HEK293 (cell line): ENCODE measurements at regions not wholly inside any gene's neighbourhood (a gene's known extent, or its start where the extent isn't known, plus 50 kb on each side); places are given as distances from the start of the nearest gene placed in this dataset.

Source experiments
- CTCF ChIA-PET: fragments of 350-600 bp; formaldehyde crosslinking; extraction: SDS; loops from one replicate; lab custom pipeline; 2021; ENCODE audit warnings: antibody characterized with exemption; lab: Yijun Ruan, JAX
- POLR2A ChIA-PET: fragments of 300-600 bp; formaldehyde crosslinking; extraction: SDS; loops from one replicate; lab custom pipeline; 2020; ENCODE audit warnings: antibody characterized with exemption, inconsistent platforms; lab: Yijun Ruan, JAX
- H3K27ac ChIP-seq: fragments of 200-500 bp; sonication (Bioruptor generic); 2 replicates; pipeline ENCODE4 v1.5.1; 2014; ENCODE audit warnings: low read depth, low read length, control low read depth, inconsistent platforms; ENCODE audit errors: extremely low read depth
- H3K36me3 ChIP-seq, 2 experiments: fragments of 200-500 bp in 1 of 2; sonication (Bioruptor generic) in 1 of 2; 1 replicate in 1 of 2; 2 replicates in 1 of 2; pipeline ENCODE4 v1.5.1; 2014 to 2017; ENCODE audit warnings: inconsistent platforms in 2 of 2, low read length in 2 of 2; ENCODE audit not compliant: control insufficient read depth in 2 of 2, insufficient read depth in 1 of 2
- H3K4me1 ChIP-seq: fragments of 200-500 bp; sonication (Bioruptor generic); 2 replicates; pipeline ENCODE4 v1.5.1; 2014; ENCODE audit warnings: mild to moderate bottlenecking, low read length, inconsistent platforms; ENCODE audit not compliant: control insufficient read depth, insufficient read depth
- H3K4me3 ChIP-seq: 2 replicates; pipeline ENCODE4 v1.5.1; 2011; ENCODE audit warnings: low read depth, mild to moderate bottlenecking, control low read depth, low read length, moderate library complexity
- H3K9me3 ChIP-seq: fragments of 200-500 bp; sonication (Bioruptor generic); 2 replicates; pipeline ENCODE4 v1.5.1; 2014; ENCODE audit warnings: low read depth, low read length, inconsistent platforms; ENCODE audit not compliant: control insufficient read depth, insufficient read depth
- BCL11A ChIP-seq: fragments of 450-650 bp; formaldehyde crosslinking; IDR thresholded peaks from 2 replicates; pipeline ENCODE4 v1.5.1; 2016; ENCODE audit warnings: low read depth, missing biosample characterization, missing genetic modification characterization
- FEZF1 ChIP-seq: fragments of 450-650 bp; formaldehyde crosslinking; IDR thresholded peaks from 2 replicates; pipeline ENCODE4 v1.5.1; 2016; ENCODE audit warnings: missing biosample characterization, missing genetic modification characterization
- PRDM2 ChIP-seq: fragments of 450-650 bp; formaldehyde crosslinking; IDR thresholded peaks from 2 replicates; pipeline ENCODE4 v1.5.1; 2016; ENCODE audit warnings: missing biosample characterization, missing genetic modification characterization, borderline replicate concordance
- SCRT2 ChIP-seq: fragments of 450-650 bp; formaldehyde crosslinking; IDR thresholded peaks from 2 replicates; pipeline ENCODE4 v1.5.1; 2016; ENCODE audit warnings: missing biosample characterization, missing genetic modification characterization
- WT1 ChIP-seq: fragments of 450-650 bp; formaldehyde crosslinking; IDR thresholded peaks from 2 replicates; pipeline ENCODE4 v1.5.1; 2016; ENCODE audit warnings: missing biosample characterization, missing genetic modification characterization
- ZNF121 ChIP-seq: fragments of 450-650 bp; formaldehyde crosslinking; IDR thresholded peaks from 2 replicates; pipeline ENCODE4 v1.5.1; 2016; ENCODE audit warnings: missing biosample characterization, missing genetic modification characterization
- ZNF266 ChIP-seq: fragments of 450-650 bp; formaldehyde crosslinking; IDR thresholded peaks from 2 replicates; pipeline ENCODE4 v1.5.1; 2016; ENCODE audit warnings: missing biosample characterization, missing genetic modification characterization, low read depth
- ZNF280C ChIP-seq: fragments of 450-650 bp; formaldehyde crosslinking; IDR thresholded peaks from 2 replicates; pipeline ENCODE4 v1.5.1; 2016; ENCODE audit warnings: missing biosample characterization, missing genetic modification characterization
- ZNF302 ChIP-seq: fragments of 450-650 bp; formaldehyde crosslinking; IDR thresholded peaks from 2 replicates; pipeline ENCODE4 v1.5.1; 2016; ENCODE audit warnings: missing biosample characterization, missing genetic modification characterization, low read depth
- ZNF391 ChIP-seq: fragments of 450-650 bp; formaldehyde crosslinking; IDR thresholded peaks from 2 replicates; pipeline ENCODE4 v1.5.1; 2016; ENCODE audit warnings: low read depth, missing biosample characterization, missing genetic modification characterization, borderline replicate concordance
- ZNF473 ChIP-seq: fragments of 450-650 bp; formaldehyde crosslinking; IDR thresholded peaks from 2 replicates; pipeline ENCODE4 v1.5.1; 2017; ENCODE audit warnings: missing biosample characterization, missing genetic modification characterization
- ZNF501 ChIP-seq: fragments of 450-650 bp; formaldehyde crosslinking; IDR thresholded peaks from 2 replicates; pipeline ENCODE4 v1.5.1; 2016; ENCODE audit warnings: missing biosample characterization, missing genetic modification characterization
- ZNF544 ChIP-seq: fragments of 450-650 bp; formaldehyde crosslinking; IDR thresholded peaks from 2 replicates; pipeline ENCODE4 v1.5.0; 2017; ENCODE audit warnings: missing biosample characterization, missing genetic modification characterization
- ZNF600 ChIP-seq: fragments of 450-650 bp; formaldehyde crosslinking; IDR thresholded peaks from 2 replicates; pipeline ENCODE4 v1.5.1; 2016; ENCODE audit warnings: missing biosample characterization, missing genetic modification characterization
- ZNF658 ChIP-seq: fragments of 450-650 bp; formaldehyde crosslinking; IDR thresholded peaks from 2 replicates; pipeline ENCODE4; 2016; ENCODE audit warnings: missing biosample characterization, missing genetic modification characterization
- ZNF670 ChIP-seq: fragments of 450-650 bp; formaldehyde crosslinking; IDR thresholded peaks from 2 replicates; pipeline ENCODE4 v1.5.1; 2016; ENCODE audit warnings: missing biosample characterization, missing genetic modification characterization, low read depth
- ZNF843 ChIP-seq: fragments of 450-650 bp; formaldehyde crosslinking; IDR thresholded peaks from 2 replicates; pipeline ENCODE4 v1.5.1; 2016; ENCODE audit warnings: missing biosample characterization, missing genetic modification characterization

GRCh38 chr7:13577566-13578145, 411.8 kb downstream of the ETV1 start:
- H3K4me3 ChIP-seq, result no peak overlapping the region
- no peaks in the 10 kb centered on the region for H3K4me1 ChIP-seq
- H3K9me3 ChIP-seq, result no peaks in the 10 kb centered on the region
- no peak overlapping the region for H3K27ac ChIP-seq
- POLR2A ChIA-PET, result no interaction called here
- TF ChIP-seq ZNF266 (no peak), ZNF302 (tag by site-specific recombination) (no peak), ZNF501 (no peak), ZNF600 (no peak), FEZF1 (tag by site-specific recombination) (no peak), ZNF121 (tag by site-specific recombination) (no peak), ZNF473 (no peak), BCL11A (tag by site-specific recombination) (no peak), WT1 (tag by site-specific recombination) (no peak), ZNF843 (tag by site-specific recombination) (no peak)
- H3K36me3 ChIP-seq, result no peaks in the 10 kb centered on the region
- CTCF ChIA-PET, result no interaction called here

- Histone ChIP-seq H3K4me3 (no peak overlapping the region), H3K27ac (no peak overlapping the region), H3K4me1 (no peaks in the 10 kb centered on the region), H3K9me3 (no peaks in the 10 kb centered on the region), H3K36me3 (no peaks in the 10 kb centered on the region)
- ChIA-PET CTCF (no interaction called here), POLR2A (no interaction called here)
- no peak for TF ChIP-seq ZNF391 (tag by site-specific recombination)
- TF ChIP-seq ZNF544, result no peak
- TF ChIP-seq PRDM2 (tag by site-specific recombination), result no peak
- TF ChIP-seq ZNF658 (tag by site-specific recombination), result no peak
- TF ChIP-seq ZNF280C (tag by site-specific recombination), result no peak
- no peak for TF ChIP-seq ZNF670 (tag by site-specific recombination)
- no peak for TF ChIP-seq SCRT2 (tag by site-specific recombination)
These were observed 411.2 kb downstream of the ETV1 start for GRCh38 chr7:13578294-13578693.
